CD14-positive monocyte (primary cell): ENCODE measurements at regions not wholly inside any gene's neighbourhood (a gene's known extent, or its start where the extent isn't known, plus 50 kb on each side); places are given as distances from the start of the nearest gene placed in this dataset.

Experiments used
- DNase-seq, 3 donors: peaks; one replicate each; pipeline ENCODE4 v3.0.0-alpha.2; 2011 to 2022
- H2AFZ ChIP-seq: 2 replicates; pipeline ENCODE4 v1.6.0; 2012; ENCODE audit warnings: mild to moderate bottlenecking, low read depth, low read length, inconsistent platforms; ENCODE audit not compliant: insufficient read depth, poor library complexity, severe bottlenecking
- H3K27ac ChIP-seq, 2 donors: 1 replicate in 1 of 2; 2 replicates in 1 of 2; pipeline ENCODE4 v1.5.1; 2012 to 2013; ENCODE audit warnings: low read length in 2 of 2, control low read depth in 1 of 2, inconsistent platforms in 1 of 2, low read depth in 1 of 2, mild to moderate bottlenecking in 1 of 2
- H3K27me3 ChIP-seq, 2 donors: one replicate each; pipeline versions ENCODE4 v1.6.0 to v1.6.1; 2011 to 2013; ENCODE audit warnings: low read length in 2 of 2; ENCODE audit not compliant: control insufficient read depth in 2 of 2, insufficient read depth in 2 of 2
- H3K36me3 ChIP-seq, 2 donors: replicated peaks in 1 of 2; 1 replicate in 1 of 2; 2 replicates in 1 of 2; pipeline versions ENCODE4 v1.5.1 to v1.6.1; 2012 to 2013; ENCODE audit warnings: low read length in 2 of 2, control low read depth in 1 of 2, inconsistent platforms in 1 of 2, mild to moderate bottlenecking in 1 of 2; ENCODE audit not compliant: insufficient read depth in 2 of 2, control insufficient read depth in 1 of 2
- H3K4me1 ChIP-seq, 2 donors: 1 replicate in 1 of 2; 2 replicates in 1 of 2; pipeline versions ENCODE4 v1.5.1 to v1.6.1; 2012 to 2013; ENCODE audit warnings: low read length in 2 of 2, control low read depth in 1 of 2, inconsistent platforms in 1 of 2, mild to moderate bottlenecking in 1 of 2, moderate library complexity in 1 of 2; ENCODE audit not compliant: insufficient read depth in 2 of 2, control insufficient read depth in 1 of 2
- H3K4me2 ChIP-seq: replicated peaks from 2 replicates; pipeline ENCODE3; 2012; ENCODE audit warnings: low read length, moderate library complexity, mild to moderate bottlenecking; ENCODE audit not compliant: poor library complexity, severe bottlenecking; ENCODE audit errors: extremely low read depth
- H3K4me3 ChIP-seq, 3 experiments: fragments of 200-600 bp in 1 of 3; sonication (generic) in 1 of 3; replicated peaks in 1 of 3; 1 replicate in 2 of 3; 2 replicates in 1 of 3; pipeline ENCODE4 v1.5.1; 2011 to 2013; ENCODE audit warnings: low read length in 3 of 3, mild to moderate bottlenecking in 3 of 3, control low read depth in 2 of 3, low read depth in 2 of 3, inconsistent platforms in 1 of 3, moderate library complexity in 1 of 3
- H3K79me2 ChIP-seq: 2 replicates; pipeline ENCODE4 v1.6.0; 2012; ENCODE audit warnings: mild to moderate bottlenecking, control low read depth, inconsistent platforms, low read length, moderate library complexity; ENCODE audit not compliant: insufficient read depth
- H3K9ac ChIP-seq: 2 replicates; pipeline ENCODE4 v1.6.0; 2017; ENCODE audit warnings: low read length, mild to moderate bottlenecking; ENCODE audit not compliant: insufficient read depth, poor library complexity, severe bottlenecking
- H3K9me3 ChIP-seq, 2 donors: replicated peaks in 1 of 2; 1 replicate in 1 of 2; 2 replicates in 1 of 2; pipeline versions ENCODE4 v1.5.1 to v1.6.1; 2012 to 2013; ENCODE audit warnings: low read length in 2 of 2, control low read depth in 1 of 2; ENCODE audit not compliant: control insufficient read depth in 1 of 2, insufficient read depth in 1 of 2
- H4K20me1 ChIP-seq: 2 replicates; pipeline ENCODE4 v1.6.0; 2012; ENCODE audit warnings: mild to moderate bottlenecking, low read length, control low read depth, moderate library complexity; ENCODE audit not compliant: insufficient read depth
- H3K27ac Mint-ChIP-seq, 7 donors: one replicate each; pipeline ENCODE4 v1.8.0; 2020; ENCODE audit warnings: mild to moderate bottlenecking in 7 of 7, mixed read lengths in 7 of 7, moderate library complexity in 6 of 7, inconsistent platforms in 2 of 7
- H3K27me3 Mint-ChIP-seq, 3 donors: one replicate each; pipeline ENCODE4 v1.8.0; 2021 to 2022; ENCODE audit warnings: low read depth in 3 of 3, mild to moderate bottlenecking in 3 of 3, mixed read lengths in 3 of 3, moderate library complexity in 3 of 3, inconsistent platforms in 1 of 3
- H3K36me3 Mint-ChIP-seq, 2 donors: one replicate each; pipeline ENCODE4 v1.8.0; 2020; ENCODE audit warnings: mixed read lengths in 2 of 2, inconsistent platforms in 1 of 2, mild to moderate bottlenecking in 1 of 2
- H3K4me1 Mint-ChIP-seq: one replicate; pipeline ENCODE4 v1.8.0; 2020; ENCODE audit warnings: mild to moderate bottlenecking, mixed read lengths
- H3K4me3 Mint-ChIP-seq, 2 donors: one replicate each; pipeline ENCODE4 v1.8.0; 2020; ENCODE audit warnings: mild to moderate bottlenecking in 2 of 2, mixed read lengths in 2 of 2, moderate library complexity in 1 of 2
- H3K9me3 Mint-ChIP-seq, 7 donors: one replicate each; pipeline ENCODE4 v1.8.0; 2020 to 2022; ENCODE audit warnings: mixed read lengths in 7 of 7, mild to moderate bottlenecking in 6 of 7, moderate library complexity in 6 of 7, inconsistent platforms in 2 of 7
- WGBS: methylation state at CpG from one replicate; pipeline ENCODE4 v1.1.5; 2013; ENCODE audit warnings: missing lambda C conversion rate; ENCODE audit not compliant: insufficient coverage; 5-methylcytosine and 5-hydroxymethylcytosine counted together
- intact Hi-C, 2 donors: fragments of 100-400 bp; cut with micrococcal nuclease; formaldehyde crosslinking; loops; one replicate each; pipeline versions ENCODE4 v1.15.0 to v1.15.1; 2023
- TF ChIP-seq, protein P1 (sequence below): fragments of 200-600 bp; IDR thresholded peaks from one replicate; pipeline ENCODE4 v1.8.0; 2022; ENCODE audit warnings: antibody characterized with exemption, mild to moderate bottlenecking

DNA sequence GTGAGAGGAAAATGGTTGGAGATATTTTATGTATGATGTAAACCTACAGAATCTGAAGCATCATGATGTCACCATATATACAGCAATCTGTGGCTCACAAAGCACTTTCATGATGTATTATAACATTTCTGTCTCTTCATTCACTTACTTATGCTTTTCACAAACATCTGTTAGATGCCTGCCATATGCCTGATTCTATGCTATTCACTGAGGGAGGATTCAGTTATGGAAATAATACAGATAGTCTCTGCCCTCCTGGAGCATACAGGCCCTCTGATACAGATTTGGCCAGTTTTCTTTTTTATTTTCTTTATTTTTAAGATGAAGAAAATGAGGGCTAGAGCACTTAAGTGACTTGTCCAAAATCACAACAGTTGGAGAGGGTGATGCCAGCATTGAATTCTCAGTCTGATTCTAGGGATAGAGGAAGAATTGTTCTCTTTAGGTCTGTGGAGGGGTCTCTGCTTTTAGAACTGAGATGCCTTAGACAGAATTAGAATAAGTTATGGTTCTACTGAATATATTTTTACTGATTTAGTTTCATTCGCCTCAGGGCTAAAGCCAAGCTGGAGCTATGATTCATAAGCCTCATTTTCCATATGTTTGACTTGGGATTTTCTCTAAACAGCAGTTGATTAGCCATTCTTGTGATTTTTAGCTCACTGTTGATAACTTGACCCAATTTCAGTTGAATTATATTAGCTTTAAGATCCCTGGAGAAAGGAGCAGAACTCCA, 636.4 kb downstream of the PRELID2 start:
- Histone ChIP-seq H2AFZ (no peak overlapping the region), H3K9me3 (peaks cover 0 to 11% of the 10 kb centered on the region in 2 donors), H3K4me2 (no peak overlapping the region), H3K27ac (no peak overlapping the region), H3K9ac (no peak overlapping the region), H3K27me3 (no peaks in the 10 kb centered on the region), H3K36me3 (no peaks in the 10 kb centered on the region), H3K4me1 (no peaks in the 10 kb centered on the region), H4K20me1 (no peaks in the 10 kb centered on the region), H3K79me2 (no peaks in the 10 kb centered on the region), H3K4me3 (no peak overlapping the region)
- Mint-ChIP-seq H3K9me3 (peaks cover 0 to 6% (median 2%) of the 10 kb centered on the region in 7 donors), H3K36me3 (no peaks in the 10 kb centered on the region), H3K4me3 (no peak overlapping the region), H3K4me1 (no peaks in the 10 kb centered on the region), H3K27ac (no peak overlapping the region), H3K27me3 (no peaks in the 10 kb centered on the region)
- WGBS: no CpG with 5 or more reads among the region's 1 CpG
- intact Hi-C loops: no loop called here
- TF ChIP-seq, protein P1, sequence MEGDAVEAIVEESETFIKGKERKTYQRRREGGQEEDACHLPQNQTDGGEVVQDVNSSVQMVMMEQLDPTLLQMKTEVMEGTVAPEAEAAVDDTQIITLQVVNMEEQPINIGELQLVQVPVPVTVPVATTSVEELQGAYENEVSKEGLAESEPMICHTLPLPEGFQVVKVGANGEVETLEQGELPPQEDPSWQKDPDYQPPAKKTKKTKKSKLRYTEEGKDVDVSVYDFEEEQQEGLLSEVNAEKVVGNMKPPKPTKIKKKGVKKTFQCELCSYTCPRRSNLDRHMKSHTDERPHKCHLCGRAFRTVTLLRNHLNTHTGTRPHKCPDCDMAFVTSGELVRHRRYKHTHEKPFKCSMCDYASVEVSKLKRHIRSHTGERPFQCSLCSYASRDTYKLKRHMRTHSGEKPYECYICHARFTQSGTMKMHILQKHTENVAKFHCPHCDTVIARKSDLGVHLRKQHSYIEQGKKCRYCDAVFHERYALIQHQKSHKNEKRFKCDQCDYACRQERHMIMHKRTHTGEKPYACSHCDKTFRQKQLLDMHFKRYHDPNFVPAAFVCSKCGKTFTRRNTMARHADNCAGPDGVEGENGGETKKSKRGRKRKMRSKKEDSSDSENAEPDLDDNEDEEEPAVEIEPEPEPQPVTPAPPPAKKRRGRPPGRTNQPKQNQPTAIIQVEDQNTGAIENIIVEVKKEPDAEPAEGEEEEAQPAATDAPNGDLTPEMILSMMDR: no peak
- no peak for DNase-seq

DNA sequence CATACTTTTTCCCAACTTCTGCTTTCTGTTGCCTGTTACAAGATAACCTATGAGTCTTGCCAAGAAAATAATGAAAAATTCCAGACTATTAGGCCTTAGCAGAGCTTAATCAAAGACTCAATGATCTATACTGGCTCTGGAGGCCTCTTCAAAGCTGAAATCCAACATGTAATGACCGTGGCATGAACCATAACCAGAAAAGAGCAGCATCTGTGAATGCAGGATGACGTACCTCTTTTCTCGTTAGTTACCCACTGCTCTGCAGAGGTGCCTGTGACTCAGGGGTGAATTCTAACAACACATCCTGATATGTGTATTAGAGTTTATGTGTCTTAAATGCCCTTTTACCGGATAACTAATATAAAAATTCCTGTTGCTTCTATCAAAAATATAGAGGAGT, 645.4 kb downstream of the PRELID2 start:
- H4K20me1 ChIP-seq: no peaks in the 10 kb centered on the region
- DNase-seq: no peak
- intact Hi-C loops: no loop called here
- Mint-ChIP-seq H3K36me3 (no peaks in the 10 kb centered on the region), H3K4me3 (no peak overlapping the region), H3K4me1 (no peaks in the 10 kb centered on the region), H3K27me3 (no peaks in the 10 kb centered on the region), H3K27ac (no peak overlapping the region), H3K9me3 (peaks cover 0 to 11% (median 2%) of the 10 kb centered on the region in 7 donors)
- TF ChIP-seq, protein P1: no peak
- H3K79me2 ChIP-seq: no peaks in the 10 kb centered on the region
- WGBS: 67% methylated on average over 1 of the region's 4 CpGs
- peaks cover 7 to 15% of the 10 kb centered on the region in 2 donors for H3K9me3 ChIP-seq
- H3K4me1 ChIP-seq: no peaks in the 10 kb centered on the region
- no peaks in the 10 kb centered on the region for H3K27me3 ChIP-seq
- no peak overlapping the region for H3K27ac ChIP-seq
- no peak overlapping the region for H3K9ac ChIP-seq
- H2AFZ ChIP-seq: no peak overlapping the region
- H3K4me3 ChIP-seq: no peak overlapping the region
- H3K4me2 ChIP-seq: no peak overlapping the region
- H3K36me3 ChIP-seq: no peaks in the 10 kb centered on the region
